ENCODE measurements at regions not wholly inside any gene's neighbourhood (a gene's known extent, or its start where the extent isn't known, plus 50 kb on each side); places are given as distances from the start of the nearest gene placed in this dataset.
"Not testable (repeated sequence)": the region's sequence is repeated elsewhere in the genome, so short reads cannot be mapped to it uniquely, and the experiment has no call there.

DNA sequence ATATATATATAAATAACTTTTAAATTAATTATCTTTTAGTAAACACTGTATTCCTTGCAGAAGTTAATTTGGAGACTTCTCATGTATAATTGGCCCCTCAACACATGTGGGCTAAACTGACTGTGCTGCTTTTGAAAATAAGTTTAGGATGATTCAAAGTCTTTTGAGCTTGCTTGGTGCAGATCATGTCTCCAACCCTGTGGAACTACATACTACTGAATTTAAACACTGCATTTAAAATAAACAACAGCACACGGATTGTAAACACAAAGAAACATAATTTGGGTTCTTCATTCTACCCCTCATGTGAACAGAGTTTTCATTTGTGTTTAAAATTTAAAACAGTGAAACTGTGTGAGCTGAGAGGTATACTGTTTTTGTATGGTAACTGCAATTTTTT, 167.7 kb downstream of the DDX1 start:
- Histone ChIP-seq H3K27ac (replicated peaks) (no peak overlapping the region), H3K27me3 (ENCODE audit: insufficient read depth, poor library complexity, severe bottlenecking) (no peaks in the 10 kb centered on the region), H3K4me3 (replicated peaks; ENCODE audit: insufficient read depth, low read length) (no peak overlapping the region)
- no peak for TF ChIP-seq SPI1 (IDR thresholded peaks at IDR 0.05; ENCODE audit: borderline replicate concordance, low read depth)
- TF ChIP-seq, protein P1, sequence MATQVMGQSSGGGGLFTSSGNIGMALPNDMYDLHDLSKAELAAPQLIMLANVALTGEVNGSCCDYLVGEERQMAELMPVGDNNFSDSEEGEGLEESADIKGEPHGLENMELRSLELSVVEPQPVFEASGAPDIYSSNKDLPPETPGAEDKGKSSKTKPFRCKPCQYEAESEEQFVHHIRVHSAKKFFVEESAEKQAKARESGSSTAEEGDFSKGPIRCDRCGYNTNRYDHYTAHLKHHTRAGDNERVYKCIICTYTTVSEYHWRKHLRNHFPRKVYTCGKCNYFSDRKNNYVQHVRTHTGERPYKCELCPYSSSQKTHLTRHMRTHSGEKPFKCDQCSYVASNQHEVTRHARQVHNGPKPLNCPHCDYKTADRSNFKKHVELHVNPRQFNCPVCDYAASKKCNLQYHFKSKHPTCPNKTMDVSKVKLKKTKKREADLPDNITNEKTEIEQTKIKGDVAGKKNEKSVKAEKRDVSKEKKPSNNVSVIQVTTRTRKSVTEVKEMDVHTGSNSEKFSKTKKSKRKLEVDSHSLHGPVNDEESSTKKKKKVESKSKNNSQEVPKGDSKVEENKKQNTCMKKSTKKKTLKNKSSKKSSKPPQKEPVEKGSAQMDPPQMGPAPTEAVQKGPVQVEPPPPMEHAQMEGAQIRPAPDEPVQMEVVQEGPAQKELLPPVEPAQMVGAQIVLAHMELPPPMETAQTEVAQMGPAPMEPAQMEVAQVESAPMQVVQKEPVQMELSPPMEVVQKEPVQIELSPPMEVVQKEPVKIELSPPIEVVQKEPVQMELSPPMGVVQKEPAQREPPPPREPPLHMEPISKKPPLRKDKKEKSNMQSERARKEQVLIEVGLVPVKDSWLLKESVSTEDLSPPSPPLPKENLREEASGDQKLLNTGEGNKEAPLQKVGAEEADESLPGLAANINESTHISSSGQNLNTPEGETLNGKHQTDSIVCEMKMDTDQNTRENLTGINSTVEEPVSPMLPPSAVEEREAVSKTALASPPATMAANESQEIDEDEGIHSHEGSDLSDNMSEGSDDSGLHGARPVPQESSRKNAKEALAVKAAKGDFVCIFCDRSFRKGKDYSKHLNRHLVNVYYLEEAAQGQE (IDR thresholded peaks at IDR 0.05; ENCODE audit: insufficient replicate concordance, low read depth): no peak
- TF ChIP-seq, protein P2, sequence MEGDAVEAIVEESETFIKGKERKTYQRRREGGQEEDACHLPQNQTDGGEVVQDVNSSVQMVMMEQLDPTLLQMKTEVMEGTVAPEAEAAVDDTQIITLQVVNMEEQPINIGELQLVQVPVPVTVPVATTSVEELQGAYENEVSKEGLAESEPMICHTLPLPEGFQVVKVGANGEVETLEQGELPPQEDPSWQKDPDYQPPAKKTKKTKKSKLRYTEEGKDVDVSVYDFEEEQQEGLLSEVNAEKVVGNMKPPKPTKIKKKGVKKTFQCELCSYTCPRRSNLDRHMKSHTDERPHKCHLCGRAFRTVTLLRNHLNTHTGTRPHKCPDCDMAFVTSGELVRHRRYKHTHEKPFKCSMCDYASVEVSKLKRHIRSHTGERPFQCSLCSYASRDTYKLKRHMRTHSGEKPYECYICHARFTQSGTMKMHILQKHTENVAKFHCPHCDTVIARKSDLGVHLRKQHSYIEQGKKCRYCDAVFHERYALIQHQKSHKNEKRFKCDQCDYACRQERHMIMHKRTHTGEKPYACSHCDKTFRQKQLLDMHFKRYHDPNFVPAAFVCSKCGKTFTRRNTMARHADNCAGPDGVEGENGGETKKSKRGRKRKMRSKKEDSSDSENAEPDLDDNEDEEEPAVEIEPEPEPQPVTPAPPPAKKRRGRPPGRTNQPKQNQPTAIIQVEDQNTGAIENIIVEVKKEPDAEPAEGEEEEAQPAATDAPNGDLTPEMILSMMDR (IDR thresholded peaks at IDR 0.05; ENCODE audit: insufficient read depth, low read length): no peak
- no peak for TF ChIP-seq GABPA (IDR thresholded peaks at IDR 0.05; ENCODE audit: low read depth)
- no peak for TF ChIP-seq POLR2AphosphoS5 (IDR thresholded peaks at IDR 0.05; ENCODE audit: low read depth)
- DNase-seq (ENCODE audit: low read depth in 1 of 2, low spot score in 1 of 2): no peak

DNA sequence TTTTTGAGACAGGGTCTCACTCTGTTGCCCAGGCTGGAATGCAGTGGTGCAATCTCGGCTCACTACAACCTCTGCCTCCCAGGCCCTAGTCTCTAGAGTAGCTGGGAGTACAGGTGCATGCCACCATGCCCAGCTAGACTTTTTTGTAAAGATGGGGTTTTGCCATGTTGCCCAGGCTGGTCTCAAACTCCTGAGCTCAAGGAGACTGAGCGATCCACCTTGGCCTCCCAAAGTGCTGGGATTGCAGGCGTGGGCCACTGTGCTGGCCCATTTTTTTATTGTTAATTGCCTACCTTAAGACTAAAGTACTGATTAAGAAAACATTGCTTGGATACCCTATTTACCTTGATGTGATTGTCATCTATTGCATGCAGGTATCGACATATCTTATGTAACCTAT, 168.1 kb downstream of the DDX1 start:
- not testable (repeated sequence) for H3K27me3 ChIP-seq (ENCODE audit: insufficient read depth, poor library complexity, severe bottlenecking); DNase-seq (ENCODE audit: low read depth in 1 of 2, low spot score in 1 of 2); H3K4me3 ChIP-seq (replicated peaks; ENCODE audit: insufficient read depth, low read length); H3K27ac ChIP-seq (replicated peaks)

DNA sequence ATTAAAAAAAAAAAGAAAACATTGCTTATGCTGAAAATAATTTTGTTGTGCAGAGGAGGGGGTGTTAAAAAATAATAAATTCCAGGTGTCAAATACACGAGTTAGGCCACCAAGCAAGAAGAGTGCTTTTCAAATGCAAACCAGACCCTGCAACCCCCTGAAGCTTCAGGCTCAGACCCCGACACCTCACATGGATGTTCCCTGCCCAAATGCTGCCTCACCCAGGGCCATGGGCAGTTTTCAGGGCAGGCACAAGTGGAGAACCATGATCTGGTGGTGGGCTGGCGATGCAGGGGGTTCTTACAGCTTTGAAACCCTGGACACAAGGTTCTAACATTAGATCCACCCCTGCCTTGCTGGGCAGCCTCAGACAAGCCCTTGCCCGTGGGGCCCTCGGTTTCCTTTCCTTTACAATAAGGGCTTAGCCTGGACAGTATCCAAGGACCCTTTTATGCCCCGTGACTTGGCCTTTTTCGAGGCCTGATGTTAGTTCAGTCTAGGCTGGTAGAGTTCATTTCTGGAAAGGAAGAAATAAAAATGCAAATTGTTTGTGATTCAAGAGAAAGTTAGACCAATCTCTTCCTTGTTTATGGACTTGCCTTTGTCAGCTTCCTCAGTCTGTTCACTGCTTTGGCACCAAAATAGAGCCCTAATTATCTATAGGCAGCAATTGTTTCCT, 168.7 kb downstream of the DDX1 start:
- H3K27ac ChIP-seq (replicated peaks): no peak overlapping the region
- no peaks in the 10 kb centered on the region for H3K27me3 ChIP-seq (ENCODE audit: insufficient read depth, poor library complexity, severe bottlenecking)
- TF ChIP-seq SPI1 (IDR thresholded peaks at IDR 0.05; ENCODE audit: borderline replicate concordance, low read depth): no peak
- TF ChIP-seq GABPA (IDR thresholded peaks at IDR 0.05; ENCODE audit: low read depth): no peak
- no peak for TF ChIP-seq POLR2AphosphoS5 (IDR thresholded peaks at IDR 0.05; ENCODE audit: low read depth)
- TF ChIP-seq, protein P2 (IDR thresholded peaks at IDR 0.05; ENCODE audit: insufficient read depth, low read length): no peak
- TF ChIP-seq, protein P1 (IDR thresholded peaks at IDR 0.05; ENCODE audit: insufficient replicate concordance, low read depth): no peak
- no peak for DNase-seq (ENCODE audit: low read depth in 1 of 2, low spot score in 1 of 2)
- H3K4me3 ChIP-seq (replicated peaks; ENCODE audit: insufficient read depth, low read length): no peak overlapping the region

DNA sequence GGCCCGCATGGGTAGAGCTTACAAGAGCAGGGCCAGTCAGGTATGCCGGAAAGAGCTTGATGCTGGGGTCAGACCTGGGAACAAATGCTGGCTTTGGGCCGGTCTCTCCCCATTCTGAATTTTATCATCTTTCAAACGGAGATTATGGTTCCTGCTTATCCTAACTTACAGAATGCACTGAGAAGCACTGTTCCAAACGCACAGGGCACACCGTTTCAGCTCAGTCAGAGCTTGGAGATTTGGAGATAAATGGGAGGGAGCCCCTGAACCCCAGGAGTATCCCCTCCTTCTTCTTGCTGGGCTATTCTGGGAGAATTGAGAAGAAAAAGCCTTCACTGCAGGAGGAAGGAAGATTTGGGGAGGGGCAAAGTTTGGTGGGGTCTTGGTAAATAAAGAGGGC, 169.4 kb downstream of the DDX1 start:
- no peak for DNase-seq (ENCODE audit: low read depth in 1 of 2, low spot score in 1 of 2)
- H3K27ac ChIP-seq (replicated peaks): no peak overlapping the region
- no peaks in the 10 kb centered on the region for H3K27me3 ChIP-seq (ENCODE audit: insufficient read depth, poor library complexity, severe bottlenecking)
- TF ChIP-seq, protein P1 (IDR thresholded peaks at IDR 0.05; ENCODE audit: insufficient replicate concordance, low read depth): no peak
- no peak for TF ChIP-seq POLR2AphosphoS5 (IDR thresholded peaks at IDR 0.05; ENCODE audit: low read depth)
- no peak for TF ChIP-seq GABPA (IDR thresholded peaks at IDR 0.05; ENCODE audit: low read depth)
- TF ChIP-seq, protein P2 (IDR thresholded peaks at IDR 0.05; ENCODE audit: insufficient read depth, low read length): no peak
- no peak for TF ChIP-seq SPI1 (IDR thresholded peaks at IDR 0.05; ENCODE audit: borderline replicate concordance, low read depth)
- no peak overlapping the region for H3K4me3 ChIP-seq (replicated peaks; ENCODE audit: insufficient read depth, low read length)

Data from HL-60 (cell line).